ENCODE measurements at regions not wholly inside any gene's neighbourhood (a gene's known extent, or its start where the extent isn't known, plus 50 kb on each side); places are given as distances from the start of the nearest gene placed in this dataset.

DNA sequence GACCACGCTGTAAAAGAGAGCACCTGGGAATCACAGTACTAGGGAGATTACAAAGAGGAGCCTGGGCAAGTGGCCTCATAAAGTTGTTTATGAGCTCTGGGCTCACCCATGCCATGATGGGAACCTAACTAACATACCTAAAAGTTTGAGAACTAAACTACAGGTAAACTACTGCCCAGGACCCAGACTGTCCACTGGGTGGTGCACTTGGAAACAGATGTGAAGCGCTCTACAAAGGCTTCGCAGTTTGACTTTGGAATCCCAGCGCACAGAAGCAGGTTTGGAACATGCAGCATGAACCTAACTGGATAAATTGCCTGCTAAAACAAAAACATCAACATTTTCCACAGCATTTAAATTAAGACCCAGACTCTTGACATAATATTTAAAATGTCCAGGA lies 418.6 kb downstream of the FAM181B start (continued):
- no peak for TF ChIP-seq RBAK (CRISPR knock-in tag; IDR thresholded peaks at IDR 0.05)

DNA sequence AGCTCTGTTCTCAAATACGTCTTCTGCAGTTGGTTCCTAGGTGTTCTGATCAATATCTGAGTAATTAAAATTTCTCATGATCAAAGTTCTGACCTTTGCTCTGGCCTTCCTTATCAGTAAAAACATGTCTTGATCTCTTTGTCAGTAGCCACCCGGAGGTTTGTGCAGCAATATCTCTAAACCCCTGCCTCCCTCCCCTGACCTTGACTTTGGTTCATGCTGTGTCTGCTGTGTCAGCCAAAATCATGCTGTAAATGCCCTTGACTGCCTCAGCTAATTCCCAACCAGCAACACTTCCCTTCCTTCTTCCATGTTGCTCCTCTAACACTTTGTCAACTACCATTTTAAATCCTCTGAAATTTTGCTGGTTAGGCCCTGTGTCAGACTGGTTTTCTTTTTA lies 424.7 kb downstream of the FAM181B start:
- Histone ChIP-seq H3K27ac (ENCODE audit: extremely low read length, insufficient read depth, low read length) (no peak overlapping the region), H3K4me3 (replicated peaks in 1 of 3; ENCODE audit: insufficient read depth in 1 of 3, low read depth in 2 of 3, low read length in 3 of 3) (no peak overlapping the region), H3K36me3 (replicated peaks in 1 of 2; ENCODE audit: control insufficient read depth in 1 of 2, insufficient read depth in 2 of 2, low read length in 2 of 2) (no peaks in the 10 kb centered on the region), H3K9me3 (ENCODE audit: low read length) (no peaks in the 10 kb centered on the region), H2AFZ (ENCODE audit: low read length) (no peak overlapping the region), H3K27me3 (ENCODE audit: control insufficient read depth in 1 of 2, insufficient read depth in 2 of 2, low read length in 2 of 2) (no peaks in the 10 kb centered on the region), H3K79me2 (ENCODE audit: insufficient read depth, low read length) (no peaks in the 10 kb centered on the region), H3K9ac (ENCODE audit: insufficient read depth, low read depth, low read length) (no peak overlapping the region), H3K4me1 (ENCODE audit: insufficient read depth, low read length) (no peaks in the 10 kb centered on the region), H3K4me2 (ENCODE audit: low read depth, low read length) (no peak overlapping the region), H4K20me1 (ENCODE audit: insufficient read depth, low read length) (no peaks in the 10 kb centered on the region)
- intact Hi-C loops (cut with micrococcal nuclease; ENCODE audit: unreplicated experiment) (no loop called here), in situ Hi-C loops (cut with HindIII; ENCODE audit: extremely low pct_ligation_motif_present, low pct_unique_long_range_greater_than_20kb) (no loop called here)
- DNase-seq (ENCODE audit: low spot score) (no peak), ATAC-seq (no peak), FAIRE-seq (no peak)
- ChIA-PET CTCF (ENCODE audit: low intra/inter-chr PET ratio, low total read pairs) (no interaction called here), POLR2A (no interaction called here)
- no TSS peak for BruUV-seq (replicated peaks)
- WGBS (ENCODE audit: low lambda C conversion rate) = 2% methylated on average over 2 of the region's 2 CpGs
- TF ChIP-seq, protein P1, sequence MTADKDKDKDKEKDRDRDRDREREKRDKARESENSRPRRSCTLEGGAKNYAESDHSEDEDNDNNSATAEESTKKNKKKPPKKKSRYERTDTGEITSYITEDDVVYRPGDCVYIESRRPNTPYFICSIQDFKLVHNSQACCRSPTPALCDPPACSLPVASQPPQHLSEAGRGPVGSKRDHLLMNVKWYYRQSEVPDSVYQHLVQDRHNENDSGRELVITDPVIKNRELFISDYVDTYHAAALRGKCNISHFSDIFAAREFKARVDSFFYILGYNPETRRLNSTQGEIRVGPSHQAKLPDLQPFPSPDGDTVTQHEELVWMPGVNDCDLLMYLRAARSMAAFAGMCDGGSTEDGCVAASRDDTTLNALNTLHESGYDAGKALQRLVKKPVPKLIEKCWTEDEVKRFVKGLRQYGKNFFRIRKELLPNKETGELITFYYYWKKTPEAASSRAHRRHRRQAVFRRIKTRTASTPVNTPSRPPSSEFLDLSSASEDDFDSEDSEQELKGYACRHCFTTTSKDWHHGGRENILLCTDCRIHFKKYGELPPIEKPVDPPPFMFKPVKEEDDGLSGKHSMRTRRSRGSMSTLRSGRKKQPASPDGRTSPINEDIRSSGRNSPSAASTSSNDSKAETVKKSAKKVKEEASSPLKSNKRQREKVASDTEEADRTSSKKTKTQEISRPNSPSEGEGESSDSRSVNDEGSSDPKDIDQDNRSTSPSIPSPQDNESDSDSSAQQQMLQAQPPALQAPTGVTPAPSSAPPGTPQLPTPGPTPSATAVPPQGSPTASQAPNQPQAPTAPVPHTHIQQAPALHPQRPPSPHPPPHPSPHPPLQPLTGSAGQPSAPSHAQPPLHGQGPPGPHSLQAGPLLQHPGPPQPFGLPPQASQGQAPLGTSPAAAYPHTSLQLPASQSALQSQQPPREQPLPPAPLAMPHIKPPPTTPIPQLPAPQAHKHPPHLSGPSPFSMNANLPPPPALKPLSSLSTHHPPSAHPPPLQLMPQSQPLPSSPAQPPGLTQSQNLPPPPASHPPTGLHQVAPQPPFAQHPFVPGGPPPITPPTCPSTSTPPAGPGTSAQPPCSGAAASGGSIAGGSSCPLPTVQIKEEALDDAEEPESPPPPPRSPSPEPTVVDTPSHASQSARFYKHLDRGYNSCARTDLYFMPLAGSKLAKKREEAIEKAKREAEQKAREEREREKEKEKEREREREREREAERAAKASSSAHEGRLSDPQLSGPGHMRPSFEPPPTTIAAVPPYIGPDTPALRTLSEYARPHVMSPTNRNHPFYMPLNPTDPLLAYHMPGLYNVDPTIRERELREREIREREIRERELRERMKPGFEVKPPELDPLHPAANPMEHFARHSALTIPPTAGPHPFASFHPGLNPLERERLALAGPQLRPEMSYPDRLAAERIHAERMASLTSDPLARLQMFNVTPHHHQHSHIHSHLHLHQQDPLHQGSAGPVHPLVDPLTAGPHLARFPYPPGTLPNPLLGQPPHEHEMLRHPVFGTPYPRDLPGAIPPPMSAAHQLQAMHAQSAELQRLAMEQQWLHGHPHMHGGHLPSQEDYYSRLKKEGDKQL (CRISPR knock-in tag; IDR thresholded peaks at IDR 0.05; ENCODE audit: low read depth) = no peak
- TF ChIP-seq ZNF430 (CRISPR knock-in tag; IDR thresholded peaks at IDR 0.05) (no peak), MAFK (conservative IDR thresholded peaks at IDR 0.05 in 1 of 2, IDR thresholded peaks at IDR 0.05 in 1 of 2; ENCODE audit: low read length in 2 of 2) (peak; percentile 19 to 33; a peak in 1 of 4 replicates), AGO1 (IDR thresholded peaks at IDR 0.05; ENCODE audit: low read depth, low read length, poor library complexity, severe bottlenecking) (no peak), MAFF (IDR thresholded peaks at IDR 0.05; ENCODE audit: low read depth, low read length) (0 out of 2 replicates have a peak, but pooled peaks have one; percentile 9), SP5 (CRISPR knock-in tag; IDR thresholded peaks at IDR 0.05; ENCODE audit: borderline replicate concordance, low read depth) (no peak)
- TF ChIP-seq, protein P2, sequence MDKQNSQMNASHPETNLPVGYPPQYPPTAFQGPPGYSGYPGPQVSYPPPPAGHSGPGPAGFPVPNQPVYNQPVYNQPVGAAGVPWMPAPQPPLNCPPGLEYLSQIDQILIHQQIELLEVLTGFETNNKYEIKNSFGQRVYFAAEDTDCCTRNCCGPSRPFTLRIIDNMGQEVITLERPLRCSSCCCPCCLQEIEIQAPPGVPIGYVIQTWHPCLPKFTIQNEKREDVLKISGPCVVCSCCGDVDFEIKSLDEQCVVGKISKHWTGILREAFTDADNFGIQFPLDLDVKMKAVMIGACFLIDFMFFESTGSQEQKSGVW (CRISPR knock-in tag; IDR thresholded peaks at IDR 0.05; ENCODE audit: borderline replicate concordance) = no peak
